ENCODE measurements at regions not wholly inside any gene's neighbourhood (a gene's known extent, or its start where the extent isn't known, plus 50 kb on each side); places are given as distances from the start of the nearest gene placed in this dataset.

- TF ChIP-seq REST (IDR thresholded peaks at IDR 0.05; ENCODE audit: insufficient read depth in 1 of 2, low read depth in 2 of 2, low read length in 2 of 2) (no peak), SIN3A (IDR thresholded peaks at IDR 0.05; ENCODE audit: borderline replicate concordance, insufficient read depth, low read length) (no peak), POLR2AphosphoS5 (IDR thresholded peaks at IDR 0.05; ENCODE audit: low read depth, low read length) (no peak), TAF1 (IDR thresholded peaks at IDR 0.05; ENCODE audit: borderline replicate concordance, insufficient read depth, low read length) (no peak), FOXP2 (optimal IDR thresholded peaks at IDR 0.05; ENCODE audit: borderline replicate concordance, extremely low read depth, extremely low read length, insufficient read depth) (no peak)
These were observed 118.5 kb upstream of the C14orf180 start for GRCh38 chr14:104460791-104461651.

GRCh38 chr14:104461676-104462449, 117.7 kb upstream of the C14orf180 start:
- TF ChIP-seq REST (IDR thresholded peaks at IDR 0.05; ENCODE audit: insufficient read depth in 1 of 2, low read depth in 2 of 2, low read length in 2 of 2), result no peak
- TF ChIP-seq TAF1 (IDR thresholded peaks at IDR 0.05; ENCODE audit: borderline replicate concordance, insufficient read depth, low read length), result no peak
- no peak for TF ChIP-seq FOXP2 (optimal IDR thresholded peaks at IDR 0.05; ENCODE audit: borderline replicate concordance, extremely low read depth, extremely low read length, insufficient read depth)
- TF ChIP-seq SIN3A (IDR thresholded peaks at IDR 0.05; ENCODE audit: borderline replicate concordance, insufficient read depth, low read length), result no peak
- no peak for TF ChIP-seq POLR2AphosphoS5 (IDR thresholded peaks at IDR 0.05; ENCODE audit: low read depth, low read length)

GRCh38 chr14:104462651-104463630, 116.6 kb upstream of the C14orf180 start:
- TF ChIP-seq TAF1 (IDR thresholded peaks at IDR 0.05; ENCODE audit: borderline replicate concordance, insufficient read depth, low read length) (no peak), POLR2AphosphoS5 (IDR thresholded peaks at IDR 0.05; ENCODE audit: low read depth, low read length) (no peak), SIN3A (IDR thresholded peaks at IDR 0.05; ENCODE audit: borderline replicate concordance, insufficient read depth, low read length) (no peak), REST (IDR thresholded peaks at IDR 0.05; ENCODE audit: insufficient read depth in 1 of 2, low read depth in 2 of 2, low read length in 2 of 2) (no peak), FOXP2 (optimal IDR thresholded peaks at IDR 0.05; ENCODE audit: borderline replicate concordance, extremely low read depth, extremely low read length, insufficient read depth) (no peak)

GRCh38 chr14:104464907-104465306, 114.7 kb upstream of the C14orf180 start:
- TF ChIP-seq POLR2AphosphoS5 (IDR thresholded peaks at IDR 0.05; ENCODE audit: low read depth, low read length), result no peak
- no peak for TF ChIP-seq REST (IDR thresholded peaks at IDR 0.05; ENCODE audit: insufficient read depth in 1 of 2, low read depth in 2 of 2, low read length in 2 of 2)
